Parathyroid adenoma (tissue), 2 donors: ENCODE measurements at regions not wholly inside any gene's neighbourhood (a gene's known extent, or its start where the extent isn't known, plus 50 kb on each side); places are given as distances from the start of the nearest gene placed in this dataset.

Source experiments
- H2AFZ ChIP-seq: fragments of 300-600 bp; sonication (generic); one replicate; pipeline ENCODE4 v1.7.0; 2017; ENCODE audit warnings: antibody characterized with exemption, mild to moderate bottlenecking
- H3K27ac ChIP-seq: fragments of 300-600 bp; sonication (generic); one replicate; pipeline ENCODE4 v1.7.0; 2017
- H3K27me3 ChIP-seq: fragments of 300-600 bp; sonication (generic); one replicate; pipeline ENCODE4 v1.7.0; 2017; ENCODE audit warnings: low read length; ENCODE audit not compliant: control insufficient read depth, insufficient read depth
- H3K36me3 ChIP-seq: fragments of 300-600 bp; sonication (generic); one replicate; pipeline ENCODE4 v1.7.0; 2017; ENCODE audit warnings: low read length; ENCODE audit not compliant: control insufficient read depth, insufficient read depth
- H3K4me1 ChIP-seq: fragments of 300-600 bp; sonication (generic); one replicate; pipeline ENCODE4 v1.7.0; 2017; ENCODE audit warnings: control low read depth
- H3K4me2 ChIP-seq: fragments of 300-600 bp; sonication (generic); one replicate; pipeline ENCODE4 v1.7.0; 2017; ENCODE audit warnings: low read length
- H3K4me3 ChIP-seq: fragments of 300-600 bp; sonication (generic); one replicate; pipeline ENCODE4 v1.7.0; 2017; ENCODE audit warnings: low read depth, low read length
- H3K79me2 ChIP-seq: fragments of 300-600 bp; sonication (generic); one replicate; pipeline ENCODE4 v1.7.0; 2017; ENCODE audit warnings: control low read depth
- H3K9ac ChIP-seq: fragments of 300-600 bp; sonication (generic); one replicate; pipeline ENCODE4 v1.7.0; 2017; ENCODE audit warnings: mild to moderate bottlenecking
- H3K9me3 ChIP-seq: fragments of 300-600 bp; sonication (generic); one replicate; pipeline ENCODE4 v1.7.0; 2017; ENCODE audit warnings: low read length; ENCODE audit not compliant: control insufficient read depth
- CTCF ChIP-seq: fragments of 300-600 bp; sonication (generic); IDR thresholded peaks from one replicate; pipeline ENCODE4 v1.7.0; 2017; ENCODE audit warnings: antibody characterized with exemption, mild to moderate bottlenecking
- donor health status: primary hyperparathyroidism.

- H3K4me1 ChIP-seq = no peaks in the 10 kb centered on the region
- TF ChIP-seq CTCF = no peak
- H2AFZ ChIP-seq = no peak overlapping the region
- H3K79me2 ChIP-seq = no peaks in the 10 kb centered on the region
- no peak overlapping the region for H3K4me2 ChIP-seq
- no peaks in the 10 kb centered on the region for H3K27me3 ChIP-seq
- no peak overlapping the region for H3K4me3 ChIP-seq
- no peak overlapping the region for H3K9ac ChIP-seq
- no peaks in the 10 kb centered on the region for H3K36me3 ChIP-seq
- no peaks in the 10 kb centered on the region for H3K9me3 ChIP-seq
- H3K27ac ChIP-seq = no peak overlapping the region
Measured at GRCh38 chr20:58005581-58006345, 222.7 kb downstream of the ANKRD60 start.

GRCh38 chr20:58004900-58005299 is 223.6 kb downstream of the ANKRD60 start:
- Histone ChIP-seq H3K27ac (no peak overlapping the region), H3K4me3 (no peak overlapping the region), H3K9ac (no peak overlapping the region), H3K36me3 (no peaks in the 10 kb centered on the region), H3K79me2 (no peaks in the 10 kb centered on the region), H3K27me3 (no peaks in the 10 kb centered on the region), H3K9me3 (no peaks in the 10 kb centered on the region), H3K4me2 (no peak overlapping the region), H3K4me1 (no peaks in the 10 kb centered on the region), H2AFZ (no peak overlapping the region)
- TF ChIP-seq CTCF = no peak

- H3K36me3 ChIP-seq = no peaks in the 10 kb centered on the region
- H3K9ac ChIP-seq = no peak overlapping the region
- H3K27me3 ChIP-seq = no peaks in the 10 kb centered on the region
- no peak for TF ChIP-seq CTCF
- no peaks in the 10 kb centered on the region for H3K9me3 ChIP-seq
- no peak overlapping the region for H2AFZ ChIP-seq
- no peak overlapping the region for H3K4me2 ChIP-seq
- H3K4me3 ChIP-seq = no peak overlapping the region
- no peak overlapping the region for H3K27ac ChIP-seq
- H3K79me2 ChIP-seq = no peaks in the 10 kb centered on the region
- H3K4me1 ChIP-seq = no peaks in the 10 kb centered on the region
Measured at GRCh38 chr20:58004146-58004545, 224.3 kb downstream of the ANKRD60 start.

- H3K4me1 ChIP-seq = no peaks in the 10 kb centered on the region
- no peaks in the 10 kb centered on the region for H3K27me3 ChIP-seq
- H3K27ac ChIP-seq = no peak overlapping the region
- no peak overlapping the region for H3K4me3 ChIP-seq
- no peaks in the 10 kb centered on the region for H3K9me3 ChIP-seq
- TF ChIP-seq CTCF = no peak
- H3K79me2 ChIP-seq = no peaks in the 10 kb centered on the region
- H3K4me2 ChIP-seq = no peak overlapping the region
- no peak overlapping the region for H3K9ac ChIP-seq
- no peak overlapping the region for H2AFZ ChIP-seq
- H3K36me3 ChIP-seq = no peaks in the 10 kb centered on the region
Measured at GRCh38 chr20:58003525-58003924, 224.9 kb downstream of the ANKRD60 start.

GRCh38 chr20:58002901-58003300 is 225.6 kb downstream of the ANKRD60 start:
- no peak overlapping the region for H3K4me3 ChIP-seq
- H3K4me1 ChIP-seq = no peaks in the 10 kb centered on the region
- H3K9ac ChIP-seq = no peak overlapping the region
- no peaks in the 10 kb centered on the region for H3K27me3 ChIP-seq
- no peaks in the 10 kb centered on the region for H3K79me2 ChIP-seq
- H3K36me3 ChIP-seq = no peaks in the 10 kb centered on the region
- no peak overlapping the region for H2AFZ ChIP-seq
- TF ChIP-seq CTCF = no peak
- H3K27ac ChIP-seq = no peak overlapping the region
- H3K4me2 ChIP-seq = no peak overlapping the region
- no peaks in the 10 kb centered on the region for H3K9me3 ChIP-seq
